ENCODE measurements at regions not wholly inside any gene's neighbourhood (a gene's known extent, or its start where the extent isn't known, plus 50 kb on each side); places are given as distances from the start of the nearest gene placed in this dataset.
A peak's percentile ranks its signal among the peaks of the same experiment; 100 is the strongest.
"Not testable (repeated sequence)": the region's sequence is repeated elsewhere in the genome, so short reads cannot be mapped to it uniquely, and the experiment has no call there.

DNA sequence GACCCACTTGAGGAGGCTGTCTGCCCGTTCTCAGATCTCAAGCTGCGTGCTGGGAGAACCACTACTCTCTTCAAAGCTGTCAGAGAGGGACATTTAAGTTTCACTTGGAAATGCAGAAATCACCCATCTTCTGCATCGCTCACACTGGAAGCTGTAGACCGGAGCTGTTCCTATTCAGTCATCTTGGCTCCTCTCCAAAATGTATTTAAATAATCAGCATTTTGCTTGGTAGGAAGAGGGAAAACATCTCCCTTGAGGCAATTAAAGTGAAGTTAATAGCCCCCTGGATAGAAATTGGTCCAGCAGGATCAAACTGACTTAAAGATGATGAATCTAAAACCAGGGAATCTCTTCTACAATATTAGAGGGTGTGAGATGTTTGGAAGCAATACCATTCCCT is 151.7 kb downstream of the CSNK2A3 start:
- not testable (repeated sequence) for H3K4me1 Mint-ChIP-seq (ENCODE audit: low read depth); H3K4me3 Mint-ChIP-seq; H3K27ac Mint-ChIP-seq; DNase-seq; H3K36me3 Mint-ChIP-seq (ENCODE audit: low read depth)
- Mint-ChIP-seq H3K27me3 (peaks cover 33% of the 10 kb centered on the region), H3K9me3 (peaks cover 12% of the 10 kb centered on the region)

DNA sequence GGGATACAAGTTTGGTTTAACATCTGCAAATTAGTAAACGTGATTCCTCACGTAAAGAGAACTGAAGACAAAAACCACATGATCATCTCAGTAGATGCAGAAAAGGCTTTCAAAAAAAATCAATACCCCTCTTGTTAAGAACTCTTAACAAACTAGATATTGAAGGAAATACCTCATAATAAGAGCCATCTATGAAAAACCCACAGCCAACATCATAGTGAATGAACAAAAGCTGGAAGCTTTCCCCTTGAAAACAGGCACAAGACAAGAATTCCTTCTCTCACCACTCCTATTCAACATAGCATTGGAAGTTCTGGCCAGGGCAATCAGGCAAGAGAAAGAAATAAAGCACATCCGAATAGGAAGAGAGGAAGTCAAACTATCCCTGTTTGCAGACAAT is 160.5 kb downstream of the CSNK2A3 start:
- no peaks in the 10 kb centered on the region for H3K36me3 Mint-ChIP-seq (ENCODE audit: low read depth)
- no peak overlapping the region for H3K27ac Mint-ChIP-seq
- no peak overlapping the region for H3K4me3 Mint-ChIP-seq
- H3K9me3 Mint-ChIP-seq: peaks cover 16% of the 10 kb centered on the region
- peaks cover 5% of the 10 kb centered on the region for H3K27me3 Mint-ChIP-seq
- no peak for DNase-seq
- no peaks in the 10 kb centered on the region for H3K4me1 Mint-ChIP-seq (ENCODE audit: low read depth)

DNA sequence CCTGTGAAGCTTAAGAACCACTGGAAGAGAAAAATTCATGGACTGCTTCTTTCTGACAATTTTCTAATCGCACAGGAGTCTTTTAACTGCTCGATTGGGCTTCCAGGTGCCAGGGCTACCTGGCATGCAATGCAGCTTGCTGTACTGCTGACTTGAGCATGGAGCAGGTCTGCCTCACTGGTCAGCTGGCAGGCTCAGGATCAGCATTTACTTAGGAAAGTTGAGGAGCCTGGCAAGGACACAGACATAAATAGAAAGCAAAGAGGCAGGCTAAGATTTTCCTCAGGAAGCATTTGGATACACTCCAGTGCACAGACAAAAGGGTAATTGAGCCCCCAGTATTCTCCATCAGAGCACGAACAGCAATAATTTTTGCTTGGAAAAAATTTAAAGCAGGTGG is 163.5 kb downstream of the CSNK2A3 start:
- Mint-ChIP-seq H3K9me3 (peaks cover 14% of the 10 kb centered on the region), H3K4me3 (no peak overlapping the region), H3K27ac (no peak overlapping the region), H3K4me1 (ENCODE audit: low read depth) (no peaks in the 10 kb centered on the region), H3K27me3 (peaks cover 5% of the 10 kb centered on the region), H3K36me3 (ENCODE audit: low read depth) (no peaks in the 10 kb centered on the region)
- no peak for DNase-seq

DNA sequence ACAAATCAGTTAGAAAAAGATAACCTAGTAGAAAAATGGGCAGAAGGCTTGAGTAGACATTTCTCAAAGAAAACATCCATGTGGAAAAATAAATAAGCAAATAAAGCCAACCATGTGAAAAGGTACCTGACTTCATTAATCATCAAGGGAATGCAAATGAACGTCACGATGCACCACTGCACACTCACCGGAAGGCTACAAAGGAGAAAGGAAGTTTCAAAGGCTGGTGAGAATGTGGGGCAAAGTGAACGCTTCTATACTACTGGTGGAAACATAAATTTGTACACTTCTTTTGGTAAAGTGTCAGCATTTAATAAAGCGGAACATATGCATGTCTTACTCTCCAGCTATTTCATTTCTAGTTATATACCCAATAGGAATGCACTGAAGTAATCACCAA is 166.8 kb downstream of the CSNK2A3 start:
- H3K4me3 Mint-ChIP-seq: no peak overlapping the region
- H3K36me3 Mint-ChIP-seq (ENCODE audit: low read depth): no peaks in the 10 kb centered on the region
- peaks cover 12% of the 10 kb centered on the region for H3K27me3 Mint-ChIP-seq
- no peak for DNase-seq
- H3K9me3 Mint-ChIP-seq: peaks cover 6% of the 10 kb centered on the region
- H3K27ac Mint-ChIP-seq: no peak overlapping the region
- no peaks in the 10 kb centered on the region for H3K4me1 Mint-ChIP-seq (ENCODE audit: low read depth)

DNA sequence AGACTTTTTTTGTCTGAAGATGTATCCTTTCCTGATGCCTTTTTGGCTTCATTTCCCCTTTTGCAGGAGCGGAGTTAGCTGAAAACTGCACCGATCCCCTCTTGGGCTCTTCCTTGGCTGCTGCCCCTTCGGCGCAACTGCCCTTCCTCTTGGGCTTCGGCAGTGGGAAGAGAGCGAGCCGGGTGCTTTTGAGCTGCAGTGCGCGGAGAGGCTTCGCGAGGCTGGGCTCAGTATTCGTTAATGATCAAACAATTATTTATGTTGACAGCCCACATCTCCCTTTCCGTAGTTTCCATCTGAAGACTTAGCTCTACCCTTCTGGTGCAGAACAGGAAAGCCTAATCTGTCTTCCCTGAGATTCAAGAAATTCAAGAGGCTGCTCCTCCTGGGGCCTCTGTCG is 170.8 kb downstream of the CSNK2A3 start:
- Mint-ChIP-seq H3K9me3 (no peaks in the 10 kb centered on the region), H3K4me3 (no peak overlapping the region), H3K4me1 (ENCODE audit: low read depth) (no peaks in the 10 kb centered on the region), H3K27ac (no peak overlapping the region), H3K36me3 (ENCODE audit: low read depth) (no peaks in the 10 kb centered on the region), H3K27me3 (peaks cover 7% of the 10 kb centered on the region)
- no peak for DNase-seq

DNA sequence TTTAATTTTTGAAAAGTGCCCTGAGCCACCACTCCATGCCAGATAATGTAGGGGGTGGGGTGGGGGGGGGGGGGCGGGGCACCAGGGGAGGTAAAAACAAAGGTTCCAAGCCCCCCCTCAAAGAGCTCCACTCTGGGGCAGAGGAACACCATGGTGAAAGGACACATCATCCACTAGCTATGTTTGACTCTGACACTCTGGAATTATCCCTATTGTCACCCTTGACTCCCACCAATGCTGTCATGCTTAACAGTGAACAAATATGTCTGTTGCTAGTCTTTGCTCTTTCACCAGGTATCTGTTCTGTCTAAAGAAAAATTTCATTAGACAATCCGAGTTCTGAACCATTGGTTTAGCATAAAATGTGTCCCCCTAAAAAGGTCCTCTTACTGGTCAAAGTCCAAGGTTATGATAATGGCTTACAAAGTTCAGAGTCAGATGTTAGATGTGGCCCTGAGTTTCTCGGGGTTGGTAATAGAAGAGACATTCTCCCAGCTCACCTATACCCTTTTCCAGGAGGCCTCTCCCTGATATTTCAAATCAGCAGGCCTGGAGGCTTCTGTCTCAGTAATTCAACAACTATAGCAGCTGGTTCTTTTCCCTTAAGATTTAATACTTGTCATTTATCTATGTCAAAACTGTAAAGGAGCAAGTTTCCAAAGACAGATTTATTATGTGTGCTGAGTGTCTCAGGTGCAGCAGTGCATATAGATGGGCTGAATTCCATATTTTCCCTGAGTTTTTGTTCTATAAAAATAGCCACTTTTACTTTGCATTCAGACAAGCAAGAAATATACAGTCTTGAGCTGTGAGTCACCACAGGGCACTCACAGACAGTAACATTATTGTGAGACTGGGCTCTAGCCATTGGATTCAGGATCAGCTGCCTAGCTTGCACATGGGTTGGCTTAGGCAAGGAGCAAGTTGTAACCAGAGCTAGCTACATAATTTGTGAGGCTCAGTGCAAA is 174.1 kb downstream of the CSNK2A3 start:
- Mint-ChIP-seq H3K36me3 (ENCODE audit: low read depth) (no peaks in the 10 kb centered on the region), H3K4me3 (no peak overlapping the region), H3K4me1 (ENCODE audit: low read depth) (no peaks in the 10 kb centered on the region), H3K27ac (no peak overlapping the region), H3K27me3 (peaks cover 7% of the 10 kb centered on the region), H3K9me3 (no peaks in the 10 kb centered on the region)
- DNase-seq: no peak

DNA sequence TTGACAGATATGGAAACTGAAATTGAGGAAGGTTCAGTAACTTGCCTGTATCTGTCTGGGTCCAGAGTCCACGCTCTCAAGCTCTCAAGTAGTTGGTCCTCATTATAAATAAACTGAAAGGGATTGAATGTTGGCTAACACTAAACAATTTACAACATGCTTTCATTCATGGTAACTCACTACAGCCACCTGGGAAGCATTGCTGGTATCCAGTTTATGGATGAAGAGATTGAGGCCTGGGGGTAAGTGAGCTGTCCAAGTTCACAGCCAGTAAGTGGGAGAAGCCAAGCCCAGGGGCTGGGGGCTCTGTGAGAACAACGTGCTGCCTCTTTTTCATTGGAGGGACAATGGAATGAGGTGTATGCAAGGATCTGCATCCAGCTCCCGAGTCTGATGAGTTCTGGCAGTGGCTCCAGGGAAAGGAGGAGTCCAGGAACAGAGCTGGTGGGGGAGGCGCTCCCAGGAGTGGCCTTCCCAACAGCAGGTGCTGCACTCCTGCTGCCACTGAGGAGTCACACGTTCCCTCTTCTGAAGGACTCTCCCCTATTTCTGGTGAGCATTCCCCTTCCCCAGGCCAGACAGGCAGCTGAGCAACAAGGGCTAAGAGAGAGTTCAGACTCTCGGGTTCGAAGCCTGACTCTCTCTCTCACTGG is 175.8 kb downstream of the CSNK2A3 start:
- Mint-ChIP-seq H3K27ac (no peak overlapping the region), H3K27me3 (peaks cover 3% of the 10 kb centered on the region), H3K4me3 (no peak overlapping the region), H3K9me3 (no peaks in the 10 kb centered on the region), H3K4me1 (ENCODE audit: low read depth) (peaks cover 1% of the 10 kb centered on the region), H3K36me3 (ENCODE audit: low read depth) (no peaks in the 10 kb centered on the region)
- no peak for DNase-seq

DNA sequence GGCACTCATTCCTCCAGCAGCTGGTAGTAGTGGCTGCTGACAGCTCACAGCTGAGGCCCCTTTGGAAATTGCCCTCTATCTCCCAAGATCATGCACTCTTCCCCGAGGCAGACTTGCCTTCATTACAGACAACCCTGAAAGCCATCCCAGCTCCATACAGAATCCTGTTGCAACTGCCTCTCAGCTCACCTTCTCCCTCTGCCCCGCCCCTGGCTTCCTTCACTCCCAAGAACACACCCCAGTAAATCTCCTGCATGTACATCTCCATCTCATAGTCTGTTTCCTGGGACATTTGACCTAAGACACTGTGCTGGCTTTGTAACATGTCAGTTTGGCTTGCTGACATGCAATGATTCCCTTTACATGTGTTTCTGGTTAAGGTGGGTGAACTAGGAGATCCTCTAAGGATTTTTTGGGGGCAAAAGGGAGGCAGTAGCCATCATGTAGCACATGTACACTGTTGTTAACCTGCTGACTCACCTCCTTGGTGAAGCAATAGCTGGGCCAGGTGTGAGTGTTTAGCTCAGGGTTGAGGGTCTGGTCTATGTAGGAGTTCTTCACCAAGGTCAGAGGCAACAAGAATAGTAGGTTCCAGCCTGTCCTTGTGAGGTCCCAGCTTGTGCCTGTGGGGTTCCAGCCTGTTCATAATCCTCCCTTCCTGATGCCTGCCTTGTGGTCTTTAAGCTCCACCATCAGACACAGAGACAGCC is 179.6 kb downstream of the CSNK2A3 start:
- H3K36me3 Mint-ChIP-seq (ENCODE audit: low read depth): no peaks in the 10 kb centered on the region
- no peaks in the 10 kb centered on the region for H3K9me3 Mint-ChIP-seq
- no peaks in the 10 kb centered on the region for H3K27me3 Mint-ChIP-seq
- no peak for DNase-seq
- H3K4me1 Mint-ChIP-seq (ENCODE audit: low read depth): peaks cover 28% of the 10 kb centered on the region
- H3K4me3 Mint-ChIP-seq: no peak overlapping the region
- H3K27ac Mint-ChIP-seq: no peak overlapping the region

DNA sequence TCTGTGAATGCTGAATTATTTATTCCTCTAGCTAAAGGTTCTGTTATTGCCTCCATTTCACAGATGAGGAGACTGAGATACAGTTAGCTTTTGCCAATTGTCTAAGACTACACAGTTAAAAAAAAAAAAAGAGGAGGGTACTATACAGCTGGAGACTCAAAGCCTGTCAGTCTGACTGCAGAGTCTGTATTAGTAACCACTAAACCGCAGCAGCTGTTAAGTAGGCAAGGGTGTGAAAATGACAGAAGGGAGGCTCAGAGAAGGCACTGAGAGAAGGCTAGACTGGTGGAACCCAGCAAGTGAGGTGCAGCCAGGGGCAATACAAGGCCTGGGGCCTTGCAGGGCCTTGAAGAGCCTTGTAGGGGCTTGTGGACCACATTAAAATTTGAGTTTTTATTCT is 181.2 kb downstream of the CSNK2A3 start:
- Mint-ChIP-seq H3K4me1 (ENCODE audit: low read depth) (peaks cover 28% of the 10 kb centered on the region), H3K9me3 (no peaks in the 10 kb centered on the region), H3K36me3 (ENCODE audit: low read depth) (no peaks in the 10 kb centered on the region), H3K4me3 (no peak overlapping the region), H3K27me3 (peaks cover 3% of the 10 kb centered on the region), H3K27ac (no peak overlapping the region)
- no peak for DNase-seq

DNA sequence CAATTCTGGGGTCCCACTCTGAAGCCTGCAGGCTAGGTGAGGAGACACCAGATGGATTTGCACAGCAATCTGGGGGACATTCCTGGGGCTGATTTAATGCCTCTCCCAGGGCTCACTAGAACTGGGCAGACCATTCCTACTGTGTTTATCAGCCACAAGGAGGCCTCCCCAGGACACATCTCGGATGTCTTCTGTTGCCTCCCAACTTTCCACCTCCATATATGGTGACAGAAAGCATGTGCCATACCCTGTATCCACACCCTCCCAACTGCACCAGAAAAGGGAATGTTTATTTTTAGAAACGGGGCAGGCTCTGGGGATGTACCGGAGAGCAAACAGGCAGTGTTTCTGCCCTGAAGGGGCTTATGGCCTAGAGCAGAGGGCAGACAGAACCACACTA is 181.8 kb downstream of the CSNK2A3 start:
- Mint-ChIP-seq H3K27me3 (peaks cover 3% of the 10 kb centered on the region), H3K27ac (no peak overlapping the region), H3K4me3 (no peak overlapping the region), H3K4me1 (ENCODE audit: low read depth) (peaks cover 28% of the 10 kb centered on the region), H3K9me3 (no peaks in the 10 kb centered on the region), H3K36me3 (ENCODE audit: low read depth) (no peaks in the 10 kb centered on the region)
- no peak for DNase-seq

DNA sequence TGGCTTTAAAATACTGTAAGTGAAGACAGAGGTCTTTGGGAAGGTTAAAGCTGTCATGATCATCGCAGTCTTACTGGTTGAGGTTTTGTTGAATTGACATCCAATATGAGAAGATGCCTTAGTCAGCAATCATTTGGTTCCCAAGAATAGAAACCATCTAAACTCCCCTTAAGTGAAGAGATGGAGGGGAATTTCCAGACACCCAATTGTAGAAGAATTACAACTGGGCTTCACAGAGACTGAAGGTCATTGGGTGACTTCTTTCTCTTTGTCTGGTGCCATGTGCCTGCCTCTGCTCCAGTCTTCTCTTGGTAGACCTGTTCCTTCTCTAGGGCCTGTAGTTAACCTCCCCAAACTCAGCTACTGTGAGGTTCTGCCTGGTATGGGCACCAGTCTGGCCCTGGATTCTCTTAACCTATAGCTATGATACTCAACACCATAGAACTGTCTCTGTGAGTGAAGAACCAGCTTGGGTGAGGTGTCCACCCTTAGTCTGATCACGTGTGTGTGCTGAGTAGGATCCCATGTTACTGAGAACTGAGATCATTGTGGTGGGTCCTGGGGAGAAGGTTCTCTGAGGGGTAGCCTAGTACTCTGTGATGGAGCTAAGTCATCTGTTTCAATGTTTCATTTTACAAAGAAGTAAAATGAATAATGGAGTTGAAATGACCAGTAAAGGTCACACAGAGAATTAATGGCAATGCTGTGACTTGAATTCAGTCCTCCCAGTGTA is 182.5 kb downstream of the CSNK2A3 start:
- no peaks in the 10 kb centered on the region for H3K36me3 Mint-ChIP-seq (ENCODE audit: low read depth)
- no peak overlapping the region for H3K4me3 Mint-ChIP-seq
- H3K27ac Mint-ChIP-seq: peak overlapping the region; percentile 28
- H3K27me3 Mint-ChIP-seq: peaks cover 3% of the 10 kb centered on the region
- peaks cover 28% of the 10 kb centered on the region for H3K4me1 Mint-ChIP-seq (ENCODE audit: low read depth)
- no peak for DNase-seq
- no peaks in the 10 kb centered on the region for H3K9me3 Mint-ChIP-seq

DNA sequence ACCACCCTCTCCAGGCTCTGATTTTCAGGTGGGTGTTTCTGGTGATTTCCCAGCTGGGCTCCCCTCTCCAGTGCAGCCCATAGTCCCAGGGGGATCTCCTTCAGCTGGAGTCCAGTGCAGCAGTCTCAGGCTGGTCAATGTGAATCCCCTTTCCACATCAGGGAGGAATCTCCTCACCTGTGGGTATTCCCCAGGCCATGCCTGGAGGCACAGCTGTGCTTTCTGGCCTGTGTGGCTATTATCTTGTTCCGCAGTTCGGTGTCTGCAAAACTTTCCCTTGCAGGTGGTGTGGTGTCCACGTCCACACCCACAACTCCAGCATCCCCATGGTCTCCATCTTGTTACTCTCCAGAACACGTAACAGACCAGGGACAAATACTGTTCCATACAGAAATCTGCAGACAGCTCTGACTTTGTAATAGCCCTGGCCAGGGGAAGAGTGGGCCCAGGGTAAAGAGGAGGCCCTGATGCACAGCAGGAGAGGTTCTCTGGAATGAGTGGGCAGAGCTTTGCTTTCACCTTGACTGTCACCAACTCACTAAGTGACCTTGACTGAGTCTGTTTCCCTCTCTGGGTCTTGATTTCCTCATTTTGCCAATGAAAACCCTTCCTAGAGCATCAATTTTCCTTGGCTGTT is 183.2 kb downstream of the CSNK2A3 start:
- peak overlapping the region; percentile 28 for H3K27ac Mint-ChIP-seq
- peaks cover 3% of the 10 kb centered on the region for H3K27me3 Mint-ChIP-seq
- no peaks in the 10 kb centered on the region for H3K9me3 Mint-ChIP-seq
- DNase-seq: no peak
- H3K4me3 Mint-ChIP-seq: no peak overlapping the region
- H3K4me1 Mint-ChIP-seq (ENCODE audit: low read depth): peaks cover 28% of the 10 kb centered on the region
- no peaks in the 10 kb centered on the region for H3K36me3 Mint-ChIP-seq (ENCODE audit: low read depth)

DNA sequence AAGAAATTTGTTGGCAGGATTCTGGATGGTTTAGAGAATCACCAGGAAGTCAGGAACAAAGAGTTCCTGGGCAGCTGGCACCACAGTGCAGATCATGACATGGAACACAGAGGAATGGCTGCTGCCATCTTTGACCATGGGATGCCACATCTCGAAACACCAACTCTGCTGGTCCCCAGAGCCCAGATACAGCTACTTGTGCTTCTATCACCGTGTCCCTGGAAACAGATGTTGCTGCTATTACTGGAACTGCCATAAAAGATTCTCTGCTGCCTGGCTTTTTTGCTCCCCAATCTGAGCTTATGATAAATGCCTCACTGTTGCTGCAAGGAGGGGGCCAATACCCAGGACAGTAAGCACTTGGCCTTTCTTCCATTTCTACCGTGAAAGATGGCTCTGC is 185.2 kb downstream of the CSNK2A3 start:
- Mint-ChIP-seq H3K27me3 (peaks cover 3% of the 10 kb centered on the region), H3K4me3 (no peak overlapping the region), H3K36me3 (ENCODE audit: low read depth) (no peaks in the 10 kb centered on the region), H3K9me3 (no peaks in the 10 kb centered on the region), H3K27ac (no peak overlapping the region), H3K4me1 (ENCODE audit: low read depth) (peaks cover 28% of the 10 kb centered on the region)
- no peak for DNase-seq

DNA sequence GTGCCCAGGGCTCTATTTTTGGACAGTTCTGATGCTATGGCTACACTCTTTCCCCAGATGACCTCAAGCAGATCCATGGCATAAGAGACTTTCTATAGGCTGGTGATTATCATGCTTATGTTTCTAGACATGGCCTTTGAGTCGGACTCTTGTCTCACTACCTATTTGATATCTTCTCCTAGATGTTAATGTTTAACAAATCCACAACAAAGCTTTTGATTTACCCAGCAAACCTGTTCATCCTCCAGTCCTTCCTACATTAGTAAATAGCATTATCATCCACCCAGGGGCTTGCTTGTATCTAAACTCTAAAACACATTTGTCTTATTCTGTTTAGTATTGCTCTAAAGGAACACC is 188.7 kb downstream of the CSNK2A3 start:
- peaks cover 3% of the 10 kb centered on the region for H3K27me3 Mint-ChIP-seq
- H3K4me1 Mint-ChIP-seq (ENCODE audit: low read depth): no peaks in the 10 kb centered on the region
- no peaks in the 10 kb centered on the region for H3K9me3 Mint-ChIP-seq
- no peak overlapping the region for H3K27ac Mint-ChIP-seq
- no peak overlapping the region for H3K4me3 Mint-ChIP-seq
- H3K36me3 Mint-ChIP-seq (ENCODE audit: low read depth): no peaks in the 10 kb centered on the region
- DNase-seq: no peak

Measured in activated T-cell treated with anti-CD3 and anti-CD28 coated beads, Interleukin-2, amount 50 U/mL, for 24 hours (primary cell).